ENCODE measurements at regions not wholly inside any gene's neighbourhood (a gene's known extent, or its start where the extent isn't known, plus 50 kb on each side); places are given as distances from the start of the nearest gene placed in this dataset.
"Not testable (repeated sequence)": the region's sequence is repeated elsewhere in the genome, so short reads cannot be mapped to it uniquely, and the experiment has no call there.

DNA sequence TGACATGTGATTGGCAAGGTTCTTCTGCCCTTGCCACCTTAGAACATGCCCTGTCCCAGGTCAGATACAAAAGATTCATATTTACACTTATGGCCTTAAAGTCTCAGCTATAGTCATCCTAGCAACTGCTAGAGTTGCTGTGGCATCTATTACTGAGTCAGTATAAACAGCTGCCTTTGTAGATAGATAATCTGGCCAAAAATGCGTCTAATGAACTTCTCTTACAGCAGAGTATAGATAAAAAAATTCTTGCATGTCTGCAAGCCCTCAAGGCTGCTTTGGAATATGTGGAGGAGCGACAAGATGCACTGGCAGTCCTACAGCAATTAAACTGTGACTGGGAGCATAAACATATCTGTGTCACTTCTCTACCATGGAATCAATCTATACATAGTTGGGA is 1209.7 kb upstream of the PABPC4L start:
- intact Hi-C loops (cut with DNase I) = no loop called here
- no peaks in the 10 kb centered on the region for H3K9me3 ChIP-seq (ENCODE audit: control insufficient read depth in 2 of 3, insufficient read depth in 1 of 3, low read length in 3 of 3)
- DNase-seq (no peak), FAIRE-seq (no peak)
- H3K4me1 ChIP-seq (ENCODE audit: control insufficient read depth in 2 of 3, insufficient read depth in 2 of 3, low read depth in 1 of 3, low read length in 3 of 3) = no peaks in the 10 kb centered on the region
- H3K36me3 ChIP-seq (ENCODE audit: control insufficient read depth in 2 of 3, insufficient read depth in 3 of 3, low read length in 3 of 3) = no peaks in the 10 kb centered on the region
- H3K4me3 ChIP-seq (ENCODE audit: low read length in 3 of 3) = no peak overlapping the region
- H3K27ac ChIP-seq (ENCODE audit: low read depth in 2 of 2, low read length in 2 of 2) = no peak overlapping the region
- H3K9ac ChIP-seq (ENCODE audit: low read length in 3 of 3) = no peak overlapping the region
- no peak for TF ChIP-seq CTCF (IDR thresholded peaks at IDR 0.05; ENCODE audit: borderline replicate concordance, extremely low read depth, insufficient read depth)
- no peaks in the 10 kb centered on the region for H3K27me3 ChIP-seq (ENCODE audit: control insufficient read depth, insufficient read depth, low read length)

- H3K27me3 ChIP-seq (ENCODE audit: control insufficient read depth, insufficient read depth, low read length); DNase-seq; H3K27ac ChIP-seq (ENCODE audit: low read depth in 2 of 2, low read length in 2 of 2); intact Hi-C loops (cut with DNase I); FAIRE-seq; H3K9me3 ChIP-seq (ENCODE audit: control insufficient read depth in 2 of 3, insufficient read depth in 1 of 3, low read length in 3 of 3); H3K4me1 ChIP-seq (ENCODE audit: control insufficient read depth in 2 of 3, insufficient read depth in 2 of 3, low read depth in 1 of 3, low read length in 3 of 3); H3K9ac ChIP-seq (ENCODE audit: low read length in 3 of 3); H3K4me3 ChIP-seq (ENCODE audit: low read length in 3 of 3); H3K36me3 ChIP-seq (ENCODE audit: control insufficient read depth in 2 of 3, insufficient read depth in 3 of 3, low read length in 3 of 3): not testable (repeated sequence)
Observed at GRCh38 chr4:135409261-135409660, 1207.7 kb upstream of the PABPC4L start.

DNA sequence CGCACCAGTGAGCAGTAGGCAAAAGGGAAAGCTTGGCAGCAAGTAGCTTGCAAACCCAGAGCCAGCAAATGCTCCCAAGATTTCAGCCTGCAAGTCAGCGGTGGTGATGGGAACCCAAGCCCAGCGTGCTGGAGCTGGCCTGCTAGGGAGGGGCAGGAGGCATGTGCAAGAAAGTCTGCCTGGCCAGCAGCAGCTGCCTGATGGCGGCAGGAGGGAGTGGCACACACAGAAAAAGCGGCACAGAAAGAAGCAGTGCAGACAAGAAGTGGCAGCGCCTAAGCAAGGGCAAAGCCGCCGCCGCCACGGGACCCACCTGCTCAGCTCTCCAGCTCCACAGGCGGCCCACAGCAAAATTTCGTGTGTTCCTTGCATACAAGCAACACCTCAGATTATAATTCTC is 1206.5 kb upstream of the PABPC4L start:
- intact Hi-C loops (cut with DNase I) = no loop called here
- no peak overlapping the region for H3K27ac ChIP-seq (ENCODE audit: low read depth in 2 of 2, low read length in 2 of 2)
- TF ChIP-seq CTCF (IDR thresholded peaks at IDR 0.05; ENCODE audit: borderline replicate concordance, extremely low read depth, insufficient read depth) = no peak
- H3K4me1 ChIP-seq (ENCODE audit: control insufficient read depth in 2 of 3, insufficient read depth in 2 of 3, low read depth in 1 of 3, low read length in 3 of 3) = no peaks in the 10 kb centered on the region
- no peak overlapping the region for H3K9ac ChIP-seq (ENCODE audit: low read length in 3 of 3)
- DNase-seq = peak in 1 of 5 donors; percentile 45
- no peaks in the 10 kb centered on the region for H3K27me3 ChIP-seq (ENCODE audit: control insufficient read depth, insufficient read depth, low read length)
- H3K9me3 ChIP-seq (ENCODE audit: control insufficient read depth in 2 of 3, insufficient read depth in 1 of 3, low read length in 3 of 3) = peaks cover 0 to 7% (median 0%) of the 10 kb centered on the region in 3 donors
- no peak for FAIRE-seq
- no peaks in the 10 kb centered on the region for H3K36me3 ChIP-seq (ENCODE audit: control insufficient read depth in 2 of 3, insufficient read depth in 3 of 3, low read length in 3 of 3)
- no peak overlapping the region for H3K4me3 ChIP-seq (ENCODE audit: low read length in 3 of 3)

DNA sequence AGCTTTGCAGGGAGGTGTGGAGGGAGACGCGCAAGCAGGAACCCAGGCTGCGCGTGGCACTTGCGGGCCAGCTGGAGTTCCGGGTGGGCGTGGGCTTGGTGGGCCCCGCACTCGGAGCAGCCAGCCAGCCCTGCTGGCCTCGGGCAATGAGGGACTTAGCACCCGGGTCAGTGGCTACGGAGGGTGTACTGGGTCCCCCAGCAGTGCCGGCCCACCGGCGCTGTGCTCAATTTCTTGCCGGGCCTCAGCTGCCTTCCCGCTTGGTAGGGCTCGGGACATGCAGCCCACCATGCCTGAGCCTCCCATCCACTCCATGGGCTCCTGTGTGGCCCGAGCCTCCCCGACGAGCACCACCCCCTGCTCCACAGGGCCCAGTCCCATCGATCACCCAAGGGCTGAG is 1205.0 kb upstream of the PABPC4L start:
- H3K4me1 ChIP-seq (ENCODE audit: control insufficient read depth in 2 of 3, insufficient read depth in 2 of 3, low read depth in 1 of 3, low read length in 3 of 3); intact Hi-C loops (cut with DNase I); H3K36me3 ChIP-seq (ENCODE audit: control insufficient read depth in 2 of 3, insufficient read depth in 3 of 3, low read length in 3 of 3); H3K9me3 ChIP-seq (ENCODE audit: control insufficient read depth in 2 of 3, insufficient read depth in 1 of 3, low read length in 3 of 3); H3K27ac ChIP-seq (ENCODE audit: low read depth in 2 of 2, low read length in 2 of 2); H3K4me3 ChIP-seq (ENCODE audit: low read length in 3 of 3); FAIRE-seq; H3K27me3 ChIP-seq (ENCODE audit: control insufficient read depth, insufficient read depth, low read length); H3K9ac ChIP-seq (ENCODE audit: low read length in 3 of 3): not testable (repeated sequence)
- DNase-seq = peak in 1 of 5 donors; percentile 58
